ENCODE measurements at regions not wholly inside any gene's neighbourhood (a gene's known extent, or its start where the extent isn't known, plus 50 kb on each side); places are given as distances from the start of the nearest gene placed in this dataset.

DNA sequence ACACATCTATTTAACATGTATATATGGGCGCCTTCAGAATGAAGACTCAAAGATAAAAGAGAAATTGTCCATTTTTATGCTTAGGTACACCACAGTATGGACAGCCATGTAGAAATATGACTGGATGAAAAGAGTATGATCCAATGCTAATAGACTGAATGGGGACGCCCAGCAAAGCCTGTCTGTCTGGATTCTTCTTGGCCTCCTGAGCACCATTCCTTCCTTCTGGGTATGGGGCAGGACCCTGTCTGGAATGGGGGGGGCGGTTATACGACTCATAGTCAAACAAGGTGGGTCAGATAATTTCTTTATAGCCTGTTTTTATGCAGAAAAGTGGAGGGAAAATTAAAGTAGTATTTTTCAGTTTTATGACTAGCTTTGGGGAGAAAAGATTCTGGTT is 81.2 kb upstream of the ABCD3 start:
- no peak for TF ChIP-seq POLR2A (IDR thresholded peaks at IDR 0.05)
- no peak for TF ChIP-seq POLR2AphosphoS5 (IDR thresholded peaks at IDR 0.05)

All from upper lobe of left lung (tissue), 4 donors.